Adrenal gland (tissue), 9 donors: ENCODE measurements at regions not wholly inside any gene's neighbourhood (a gene's known extent, or its start where the extent isn't known, plus 50 kb on each side); places are given as distances from the start of the nearest gene placed in this dataset.

ENCODE experiments used
- DNase-seq, 7 donors: peaks; one replicate each; pipeline ENCODE4 v3.0.0-alpha.2; 2019 to 2020
- H3K27ac ChIP-seq, 5 donors: fragments of 200-600 bp; sonication (generic) in 4 of 5; 1 replicate in 3 of 5; 2 replicates in 2 of 5; pipeline versions ENCODE4 v1.5.1 to v1.8.0; 2016 to 2020; ENCODE audit warnings: mild to moderate bottlenecking in 1 of 5
- H3K27me3 ChIP-seq: fragments of 200-600 bp; 2 replicates; pipeline ENCODE4 v1.8.0; 2021
- H3K36me3 ChIP-seq, 2 donors: fragments of 200-600 bp; replicated peaks in 1 of 2; 1 replicate in 1 of 2; 2 replicates in 1 of 2; pipeline versions ENCODE4 v1.5.1 to v1.8.0; 2018 to 2022
- H3K4me1 ChIP-seq, 2 donors: fragments of 200-600 bp; replicated peaks in 1 of 2; 1 replicate in 1 of 2; 2 replicates in 1 of 2; pipeline versions ENCODE4 v1.5.1 to v1.8.0; 2018 to 2021
- H3K4me3 ChIP-seq, 4 donors: fragments of 200-600 bp; sonication (generic) in 3 of 4; one replicate each; pipeline ENCODE4 v1.5.1; 2016 to 2018
- H3K9me3 ChIP-seq, 3 donors: fragments of 200-600 bp; sonication (generic) in 1 of 3; replicated peaks in 1 of 3; 1 replicate in 2 of 3; 2 replicates in 1 of 3; pipeline versions ENCODE4 v1.5.1 to v1.8.0; 2016 to 2021
- POLR2A ChIP-seq, 2 donors: fragments of 450-650 bp; IDR thresholded peaks; one replicate each; pipeline ENCODE4 v1.6.1; 2017; ENCODE audit warnings: antibody characterized with exemption in 2 of 2, mild to moderate bottlenecking in 2 of 2, moderate library complexity in 1 of 2
- WGBS, 4 donors: extraction: QIAGEN DNeasy Blood & Tissue Kit in 2 of 4; methylation state at CpG; one replicate each; pipeline versions ENCODE4 v1.1.5 to v1.1.7; 2013 to 2017; 5-methylcytosine and 5-hydroxymethylcytosine counted together
- intact Hi-C, 2 donors: fragments of 100-400 bp; cut with DNase I; formaldehyde crosslinking; loops; one replicate each; pipeline versions ENCODE4 v1.14.1 to v1.15.0; 2022 to 2023
- TF ChIP-seq, protein P1 (sequence below), 6 experiments: fragments of 450-650 bp in 4 of 6; fragments of 200-600 bp in 2 of 6; sonication (generic) in 1 of 6; IDR thresholded peaks; 1 replicate in 5 of 6; 2 replicates in 1 of 6; pipeline versions ENCODE4 v1.5.1 to v1.8.0; 2016 to 2021; ENCODE audit warnings: antibody characterized with exemption in 6 of 6, mild to moderate bottlenecking in 2 of 6, moderate library complexity in 1 of 6
- donor health status: healthy with polysubstance abuse.
- donor health status: Bipolar disorder and iron deficiency.
- donor health status: DM: yes; HTN: yes; CAD: no.
- donor health status: DM: no; HTN: no; CAD: no.
- donor health status: DM: no; HTN: no; CAD: no.

GRCh38 chr18:78699499-78699898 is 280.1 kb upstream of the SALL3 start:
- Histone ChIP-seq H3K4me3 (no peak overlapping the region), H3K27ac (no peak overlapping the region), H3K9me3 (no peaks in the 10 kb centered on the region), H3K27me3 (no peaks in the 10 kb centered on the region), H3K36me3 (no peaks in the 10 kb centered on the region), H3K4me1 (no peaks in the 10 kb centered on the region)
- intact Hi-C loops = no loop called here
- no peak for TF ChIP-seq POLR2A (IDR thresholded peaks at IDR 0.05)
- TF ChIP-seq, protein P1, sequence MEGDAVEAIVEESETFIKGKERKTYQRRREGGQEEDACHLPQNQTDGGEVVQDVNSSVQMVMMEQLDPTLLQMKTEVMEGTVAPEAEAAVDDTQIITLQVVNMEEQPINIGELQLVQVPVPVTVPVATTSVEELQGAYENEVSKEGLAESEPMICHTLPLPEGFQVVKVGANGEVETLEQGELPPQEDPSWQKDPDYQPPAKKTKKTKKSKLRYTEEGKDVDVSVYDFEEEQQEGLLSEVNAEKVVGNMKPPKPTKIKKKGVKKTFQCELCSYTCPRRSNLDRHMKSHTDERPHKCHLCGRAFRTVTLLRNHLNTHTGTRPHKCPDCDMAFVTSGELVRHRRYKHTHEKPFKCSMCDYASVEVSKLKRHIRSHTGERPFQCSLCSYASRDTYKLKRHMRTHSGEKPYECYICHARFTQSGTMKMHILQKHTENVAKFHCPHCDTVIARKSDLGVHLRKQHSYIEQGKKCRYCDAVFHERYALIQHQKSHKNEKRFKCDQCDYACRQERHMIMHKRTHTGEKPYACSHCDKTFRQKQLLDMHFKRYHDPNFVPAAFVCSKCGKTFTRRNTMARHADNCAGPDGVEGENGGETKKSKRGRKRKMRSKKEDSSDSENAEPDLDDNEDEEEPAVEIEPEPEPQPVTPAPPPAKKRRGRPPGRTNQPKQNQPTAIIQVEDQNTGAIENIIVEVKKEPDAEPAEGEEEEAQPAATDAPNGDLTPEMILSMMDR (IDR thresholded peaks at IDR 0.05) = no peak
- no peak for DNase-seq
- WGBS, 4 donors = 64 to 76% (median 68%) methylated on average over 10 to 12 of the region's 12 CpGs

DNA sequence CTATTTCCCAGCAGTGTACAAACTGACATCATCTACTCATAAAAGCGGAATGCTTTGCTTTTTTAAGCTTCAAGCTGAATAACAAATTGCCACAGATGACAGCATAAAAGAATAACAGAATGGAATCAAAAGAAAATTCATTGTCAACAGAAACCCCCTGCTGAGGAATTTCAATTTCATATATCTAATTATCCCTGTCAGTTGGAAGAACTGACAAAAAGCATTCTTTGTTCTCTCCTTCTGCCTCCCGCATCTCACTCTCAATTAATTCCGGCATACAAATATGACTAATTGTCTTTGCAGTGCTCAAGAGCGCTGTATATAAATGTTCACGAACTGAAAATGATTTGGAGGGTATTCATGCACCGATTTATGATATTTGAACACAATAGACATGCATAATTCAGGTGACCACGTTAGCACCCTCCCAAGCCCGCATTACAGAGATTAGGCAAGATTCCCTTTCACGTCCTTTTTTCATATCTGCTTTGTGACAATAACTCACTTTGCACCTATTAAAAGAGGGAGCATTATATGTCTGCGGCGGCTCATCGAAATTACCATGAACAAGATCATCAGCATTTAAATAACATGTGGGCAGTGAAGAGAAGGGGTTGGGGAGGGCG is 277.7 kb upstream of the SALL3 start:
- no peak for DNase-seq
- intact Hi-C loops = no loop called here
- TF ChIP-seq, protein P1 (IDR thresholded peaks at IDR 0.05) = no peak
- no peak for TF ChIP-seq POLR2A (IDR thresholded peaks at IDR 0.05)
- no peak overlapping the region for H3K27ac ChIP-seq
- no peak overlapping the region for H3K4me3 ChIP-seq
- H3K4me1 ChIP-seq = no peaks in the 10 kb centered on the region
- H3K36me3 ChIP-seq = no peaks in the 10 kb centered on the region
- no peaks in the 10 kb centered on the region for H3K27me3 ChIP-seq
- no peaks in the 10 kb centered on the region for H3K9me3 ChIP-seq
- WGBS, 4 donors = 44 to 51% (median 49%) methylated on average over 13 of the region's 13 CpGs

DNA sequence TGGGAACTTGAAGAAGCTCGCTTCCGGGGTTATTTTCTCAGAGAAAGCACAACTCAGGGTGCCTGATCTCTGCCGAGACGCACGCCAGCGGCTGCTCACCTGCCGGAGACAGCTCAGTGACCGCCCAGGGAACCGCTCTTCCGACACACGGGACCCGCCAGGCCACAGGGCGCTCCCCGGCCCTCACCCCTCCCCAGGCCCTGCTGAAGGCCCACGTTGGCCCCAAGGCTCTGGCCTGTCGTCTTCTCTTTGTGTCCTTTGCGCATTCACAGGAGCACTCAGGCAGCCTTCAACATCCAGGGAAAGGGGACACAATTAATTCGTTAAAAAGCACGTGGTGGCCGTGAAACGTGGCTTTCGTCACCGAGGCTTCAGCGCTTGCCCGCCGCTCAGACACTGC is 276.3 kb upstream of the SALL3 start:
- intact Hi-C loops = no loop called here
- 86 to 90% (median 87%) methylated on average over 25 to 26 of the region's 26 CpGs for WGBS, 4 donors
- Histone ChIP-seq H3K36me3 (no peaks in the 10 kb centered on the region), H3K4me1 (no peaks in the 10 kb centered on the region), H3K27ac (no peak overlapping the region), H3K9me3 (peaks cover 0 to 3% (median 0%) of the 10 kb centered on the region in 3 donors), H3K27me3 (no peaks in the 10 kb centered on the region), H3K4me3 (no peak overlapping the region)
- no peak for TF ChIP-seq POLR2A (IDR thresholded peaks at IDR 0.05)
- TF ChIP-seq, protein P1 (IDR thresholded peaks at IDR 0.05) = no peak
- no peak for DNase-seq

DNA sequence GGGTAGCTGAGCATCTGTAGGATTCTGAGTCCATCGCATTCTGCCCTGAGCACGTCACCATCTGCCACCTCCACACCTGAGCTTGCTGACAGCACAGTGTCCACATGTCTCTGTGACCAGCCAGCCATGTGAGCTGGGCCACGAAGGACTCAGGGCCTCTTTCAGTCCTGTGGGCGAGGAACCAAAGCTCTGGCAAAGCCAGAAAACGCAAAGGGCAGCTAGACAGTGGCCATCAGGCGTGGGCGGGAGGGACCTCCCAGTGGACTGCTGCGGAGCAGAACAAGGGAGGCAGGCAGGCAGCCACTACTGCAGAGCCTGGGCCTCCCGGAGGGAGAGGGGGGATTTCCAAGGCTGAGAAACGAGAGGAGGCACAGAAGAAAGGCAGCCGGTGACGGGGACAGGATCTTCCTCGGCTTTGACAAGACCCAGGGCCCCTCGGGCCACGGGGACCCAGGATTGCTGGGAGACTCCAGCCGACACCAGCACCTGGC is 274.6 kb upstream of the SALL3 start:
- WGBS, 4 donors = 74 to 82% (median 77%) methylated on average over 13 to 16 of the region's 16 CpGs
- H3K9me3 ChIP-seq = peaks cover 0 to 3% (median 0%) of the 10 kb centered on the region in 3 donors
- no peak for DNase-seq

More for the DNA sequence above, 274.6 kb upstream of the SALL3 start:
- no peaks in the 10 kb centered on the region for H3K27me3 ChIP-seq
- H3K4me3 ChIP-seq = no peak overlapping the region
- intact Hi-C loops = no loop called here
- no peak overlapping the region for H3K27ac ChIP-seq
- TF ChIP-seq, protein P1 (IDR thresholded peaks at IDR 0.05) = no peak
- TF ChIP-seq POLR2A (IDR thresholded peaks at IDR 0.05) = no peak
- H3K4me1 ChIP-seq = no peaks in the 10 kb centered on the region
- no peaks in the 10 kb centered on the region for H3K36me3 ChIP-seq
